CD4-positive, CD25-positive, alpha-beta regulatory T cell (primary cell): ENCODE measurements at regions not wholly inside any gene's neighbourhood (a gene's known extent, or its start where the extent isn't known, plus 50 kb on each side); places are given as distances from the start of the nearest gene placed in this dataset.

Source experiments
- ATAC-seq, 2 donors: fragments of 150-1000 bp; cut with Tn5 transposase; one replicate each; pipeline ENCODE4 v1.10.0; 2021; ENCODE audit warnings: low read depth in 2 of 2, moderate number of reproducible peaks in 2 of 2, moderate library complexity in 1 of 2
- DNase-seq, 3 donors: peaks; one replicate each; pipeline versions ENCODE4 v3.0.0 to v3.0.0-alpha.2; 2012 to 2022; ENCODE audit warnings: mixed read lengths in 1 of 3
- H3K27ac ChIP-seq: one replicate; pipeline ENCODE4 v1.7.0; 2013; ENCODE audit warnings: mild to moderate bottlenecking, low read length; ENCODE audit not compliant: insufficient read depth, poor library complexity, severe bottlenecking
- H3K27me3 ChIP-seq: one replicate; pipeline ENCODE4 v1.7.0; 2013; ENCODE audit warnings: low read length; ENCODE audit not compliant: control insufficient read depth, insufficient read depth
- H3K36me3 ChIP-seq: one replicate; pipeline ENCODE4 v1.7.0; 2013; ENCODE audit warnings: mild to moderate bottlenecking, low read length, moderate library complexity; ENCODE audit not compliant: control insufficient read depth, insufficient read depth
- H3K4me1 ChIP-seq: 2 replicates; pipeline ENCODE4 v1.7.0; 2013; ENCODE audit warnings: mild to moderate bottlenecking, low read length; ENCODE audit not compliant: insufficient read depth, control insufficient read depth, poor library complexity, severe bottlenecking
- H3K4me3 ChIP-seq: one replicate; pipeline ENCODE4 v1.7.0; 2013; ENCODE audit warnings: low read depth, mild to moderate bottlenecking, low read length, moderate library complexity
- H3K9me3 ChIP-seq, 2 experiments: 1 replicate in 1 of 2; 2 replicates in 1 of 2; pipeline ENCODE4 v1.7.0; 2013; ENCODE audit warnings: low read length in 2 of 2, mild to moderate bottlenecking in 1 of 2, moderate library complexity in 1 of 2; ENCODE audit not compliant: control insufficient read depth in 2 of 2
- H3K27ac Mint-ChIP-seq, 3 donors: one replicate each; pipeline ENCODE4 v1.8.0; 2020 to 2022; ENCODE audit warnings: mild to moderate bottlenecking in 3 of 3, mixed read lengths in 3 of 3, moderate library complexity in 2 of 3
- H3K27me3 Mint-ChIP-seq: one replicate; pipeline ENCODE4 v1.8.0; 2022; ENCODE audit warnings: mild to moderate bottlenecking, mixed read lengths
- H3K36me3 Mint-ChIP-seq: one replicate; pipeline ENCODE4 v1.8.0; 2020; ENCODE audit warnings: mixed read lengths
- H3K4me1 Mint-ChIP-seq, 4 donors: one replicate each; pipeline ENCODE4 v1.8.0; 2020 to 2022; ENCODE audit warnings: mixed read lengths in 4 of 4, mild to moderate bottlenecking in 1 of 4
- H3K4me3 Mint-ChIP-seq, 4 donors: one replicate each; pipeline ENCODE4 v1.8.0; 2020 to 2022; ENCODE audit warnings: mild to moderate bottlenecking in 4 of 4, mixed read lengths in 4 of 4, moderate library complexity in 3 of 4
- H3K9me3 Mint-ChIP-seq, 7 donors: one replicate each; pipeline ENCODE4 v1.8.0; 2020 to 2022; ENCODE audit warnings: mixed read lengths in 7 of 7, mild to moderate bottlenecking in 3 of 7, moderate library complexity in 2 of 7

DNA sequence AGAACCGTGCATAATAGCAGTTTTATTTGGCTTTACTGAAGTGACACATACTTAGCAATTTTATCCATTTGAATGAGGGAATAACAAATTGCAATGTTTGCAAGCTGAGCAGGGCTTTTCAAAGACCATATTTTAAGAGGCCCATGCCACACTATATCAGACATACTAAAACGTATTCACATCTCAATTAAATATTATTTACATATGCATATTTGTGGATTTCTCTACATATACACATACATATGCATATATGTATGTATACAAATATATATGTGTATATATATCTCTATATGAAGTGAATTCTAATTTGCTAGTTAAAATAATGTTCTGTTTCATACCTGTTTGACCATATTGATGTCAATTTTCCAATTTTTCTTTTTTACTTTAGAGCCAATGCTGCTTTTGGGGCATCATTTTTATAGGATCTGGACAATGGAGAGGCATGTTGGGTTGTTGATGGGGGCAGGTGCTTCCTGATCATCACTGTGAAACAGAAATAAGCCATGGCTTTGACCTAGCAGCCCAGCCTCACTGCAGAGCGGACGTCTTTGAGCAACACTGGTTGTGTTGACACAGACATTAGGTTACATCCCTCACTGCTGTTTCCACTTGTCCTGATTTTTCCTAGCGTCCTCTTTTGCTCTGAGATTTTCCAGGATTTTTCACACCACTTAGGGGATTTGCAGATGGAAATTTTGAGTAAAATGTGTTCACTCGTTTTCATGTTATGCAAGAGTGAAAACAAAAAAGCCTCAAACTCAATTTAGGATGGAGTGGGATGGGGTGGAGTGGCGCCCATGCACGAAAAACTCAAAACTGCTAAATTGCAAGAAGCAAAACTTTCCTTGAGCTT, 56.9 kb downstream of the RDH14 start:
- H3K27me3 ChIP-seq: peaks cover 4% of the 10 kb centered on the region
- Mint-ChIP-seq H3K9me3 (no peaks in the 10 kb centered on the region), H3K4me1 (peaks cover 0 to 2% (median 0%) of the 10 kb centered on the region in 4 donors), H3K27me3 (peaks cover 6% of the 10 kb centered on the region), H3K27ac (no peak overlapping the region), H3K36me3 (no peaks in the 10 kb centered on the region), H3K4me3 (no peak overlapping the region)
- ATAC-seq: no peak
- H3K36me3 ChIP-seq: no peaks in the 10 kb centered on the region
- H3K9me3 ChIP-seq: no peaks in the 10 kb centered on the region
- no peaks in the 10 kb centered on the region for H3K4me1 ChIP-seq
- no peak overlapping the region for H3K4me3 ChIP-seq
- H3K27ac ChIP-seq: no peak overlapping the region
- DNase-seq: no peak

DNA sequence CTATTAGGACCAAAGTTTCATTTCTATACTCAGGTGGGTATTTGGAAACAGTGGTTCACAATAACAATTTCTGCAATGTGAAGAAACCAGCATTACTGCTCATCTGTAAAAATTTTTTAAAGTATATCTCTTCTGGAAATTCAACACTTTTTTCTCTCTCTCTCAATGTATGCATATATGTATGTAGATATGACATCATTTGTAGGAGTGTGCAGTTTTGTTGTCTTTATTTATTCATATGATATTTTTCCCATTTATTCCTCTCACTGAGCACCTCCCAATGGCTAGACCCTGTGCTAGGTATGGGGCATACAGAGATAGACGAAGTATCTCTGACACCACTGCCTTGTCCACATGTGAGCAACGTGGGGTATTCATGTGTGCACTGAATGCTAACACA, 58.3 kb downstream of the RDH14 start:
- Mint-ChIP-seq H3K27ac (no peak overlapping the region), H3K4me3 (no peak overlapping the region), H3K4me1 (no peaks in the 10 kb centered on the region), H3K36me3 (no peaks in the 10 kb centered on the region), H3K9me3 (no peaks in the 10 kb centered on the region), H3K27me3 (peaks cover 2% of the 10 kb centered on the region)
- Histone ChIP-seq H3K36me3 (no peaks in the 10 kb centered on the region), H3K4me1 (no peaks in the 10 kb centered on the region), H3K27ac (no peak overlapping the region), H3K27me3 (peaks cover 4% of the 10 kb centered on the region), H3K9me3 (no peaks in the 10 kb centered on the region), H3K4me3 (no peak overlapping the region)
- ATAC-seq: no peak
- no peak for DNase-seq

DNA sequence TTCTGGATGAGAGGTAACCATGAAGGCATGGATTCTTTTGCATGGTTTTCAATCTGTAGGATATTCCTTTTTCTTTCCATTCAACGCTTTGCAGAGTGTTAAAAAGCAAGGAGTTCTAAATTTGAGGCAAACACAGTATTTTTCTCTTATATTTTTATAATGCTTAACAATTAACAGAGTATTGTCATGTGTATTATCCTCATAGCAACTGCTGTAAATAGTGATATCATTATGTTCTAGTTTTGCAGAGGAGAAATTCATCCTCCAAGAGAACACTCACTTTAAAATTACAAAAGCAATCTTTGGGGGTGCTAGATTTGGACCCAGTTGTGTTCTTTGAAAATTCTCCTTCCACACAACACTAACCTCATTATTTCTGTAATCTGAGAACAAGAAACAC, 58.7 kb downstream of the RDH14 start:
- Histone ChIP-seq H3K9me3 (no peaks in the 10 kb centered on the region), H3K27me3 (peaks cover 6% of the 10 kb centered on the region), H3K4me1 (no peaks in the 10 kb centered on the region), H3K4me3 (no peak overlapping the region), H3K36me3 (no peaks in the 10 kb centered on the region), H3K27ac (no peak overlapping the region)
- H3K4me1 Mint-ChIP-seq: no peaks in the 10 kb centered on the region
- H3K4me3 Mint-ChIP-seq: no peak overlapping the region
- no peaks in the 10 kb centered on the region for H3K36me3 Mint-ChIP-seq
- H3K27me3 Mint-ChIP-seq: no peaks in the 10 kb centered on the region
- H3K9me3 Mint-ChIP-seq: peaks cover 0 to 1% (median 0%) of the 10 kb centered on the region in 7 donors
- ATAC-seq (no peak), DNase-seq (no peak)
- H3K27ac Mint-ChIP-seq: no peak overlapping the region

DNA sequence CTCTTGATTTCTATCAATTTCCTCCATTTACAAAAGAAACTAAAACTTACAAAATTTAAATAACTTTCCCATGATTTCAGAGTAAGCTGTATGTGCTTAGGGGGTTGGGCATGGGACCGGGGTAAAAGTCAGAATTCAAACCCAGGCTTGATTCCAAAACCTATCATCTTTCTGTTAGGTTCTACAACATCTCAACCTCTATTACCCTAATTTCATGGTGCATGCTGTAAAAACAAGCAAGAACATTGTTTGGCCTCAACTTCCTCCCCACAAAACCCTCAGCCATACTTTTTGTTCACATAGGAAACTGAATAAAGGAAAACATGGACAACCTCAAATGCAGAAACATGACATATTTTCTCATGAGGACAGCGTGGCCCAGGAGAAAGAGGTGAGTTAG, 59.3 kb downstream of the RDH14 start:
- H3K36me3 Mint-ChIP-seq: no peaks in the 10 kb centered on the region
- H3K27me3 ChIP-seq: peaks cover 7% of the 10 kb centered on the region

DNA sequence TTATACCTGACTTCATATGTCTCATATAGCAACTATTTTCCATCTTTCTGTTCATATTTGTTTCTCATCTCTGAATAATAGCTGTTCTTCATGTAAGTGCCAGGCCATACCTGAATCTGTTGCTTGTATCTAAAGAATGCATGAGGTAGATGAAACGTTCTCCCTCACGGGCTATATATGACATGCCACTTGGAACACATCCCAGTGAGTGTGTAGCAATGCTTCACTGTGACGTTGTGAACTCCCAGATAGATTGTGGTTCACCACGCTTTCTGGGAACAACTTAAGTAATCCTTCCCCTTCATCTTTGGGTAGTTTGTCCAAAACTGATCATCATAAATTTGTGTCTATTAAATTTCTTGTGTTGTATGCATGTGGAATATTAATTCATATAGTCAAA, 60.1 kb downstream of the RDH14 start:
- no peak for DNase-seq
- no peak overlapping the region for H3K27ac Mint-ChIP-seq
- H3K4me3 Mint-ChIP-seq: no peak overlapping the region
- Histone ChIP-seq H3K4me3 (no peak overlapping the region), H3K27ac (no peak overlapping the region), H3K9me3 (no peaks in the 10 kb centered on the region), H3K27me3 (peaks cover 7% of the 10 kb centered on the region), H3K4me1 (no peaks in the 10 kb centered on the region), H3K36me3 (no peaks in the 10 kb centered on the region)
- peaks cover 0 to 1% (median 0%) of the 10 kb centered on the region in 7 donors for H3K9me3 Mint-ChIP-seq
- H3K36me3 Mint-ChIP-seq: no peaks in the 10 kb centered on the region
- H3K4me1 Mint-ChIP-seq: no peaks in the 10 kb centered on the region
- H3K27me3 Mint-ChIP-seq: no peaks in the 10 kb centered on the region
- ATAC-seq: no peak

More for the DNA sequence above, 59.3 kb downstream of the RDH14 start:
- Histone ChIP-seq H3K36me3 (no peaks in the 10 kb centered on the region), H3K27ac (no peak overlapping the region), H3K9me3 (no peaks in the 10 kb centered on the region), H3K4me3 (no peak overlapping the region), H3K4me1 (no peaks in the 10 kb centered on the region)
- ATAC-seq: no peak
- no peak for DNase-seq
- Mint-ChIP-seq H3K27ac (no peak overlapping the region), H3K4me3 (no peak overlapping the region), H3K4me1 (no peaks in the 10 kb centered on the region), H3K9me3 (peaks cover 0 to 1% (median 0%) of the 10 kb centered on the region in 7 donors), H3K27me3 (no peaks in the 10 kb centered on the region)

DNA sequence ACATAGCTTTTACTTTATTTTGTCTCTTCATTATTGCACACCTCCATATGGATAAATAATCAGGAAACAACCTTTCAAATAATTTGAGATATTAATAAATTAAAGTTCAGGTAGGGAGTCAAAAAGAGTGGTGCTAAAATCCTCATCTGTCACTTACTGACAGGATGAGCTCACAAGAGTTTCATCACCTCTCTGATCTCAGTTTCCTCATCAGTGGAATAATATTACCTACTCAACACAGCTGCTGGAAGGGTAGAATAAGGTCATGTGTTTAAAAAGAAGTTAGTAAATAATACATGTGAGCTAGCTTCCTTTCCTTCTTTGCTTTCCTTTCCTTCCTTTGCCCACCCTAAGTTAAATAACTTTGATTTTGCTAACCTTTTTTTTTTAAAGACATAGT, 61.9 kb downstream of the RDH14 start:
- peaks cover 0 to 1% (median 0%) of the 10 kb centered on the region in 7 donors for H3K9me3 Mint-ChIP-seq

DNA sequence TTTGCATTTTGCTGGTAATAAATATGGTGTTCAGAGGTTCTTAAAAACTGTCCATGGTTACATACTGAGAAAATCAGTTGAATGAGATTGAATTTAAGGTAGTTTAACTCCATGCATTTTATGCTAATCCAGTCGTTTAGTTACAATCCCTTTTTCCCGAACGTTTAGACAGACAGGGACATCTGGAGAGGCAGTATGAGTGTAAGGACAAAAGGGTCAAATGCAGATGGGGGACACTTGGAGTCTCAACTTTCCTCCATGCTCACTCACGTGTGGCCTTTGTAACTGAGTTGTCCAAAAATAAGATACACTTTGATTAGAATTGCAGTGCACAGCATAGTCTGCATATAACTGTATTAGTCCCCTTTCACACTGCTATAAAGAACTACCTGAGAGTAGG, 63.9 kb downstream of the RDH14 start:
- peaks cover 0 to 1% (median 0%) of the 10 kb centered on the region in 7 donors for H3K9me3 Mint-ChIP-seq

More for the DNA sequence above, 61.9 kb downstream of the RDH14 start:
- Histone ChIP-seq H3K36me3 (no peaks in the 10 kb centered on the region), H3K4me3 (no peak overlapping the region), H3K27ac (no peak overlapping the region), H3K27me3 (peaks cover 9% of the 10 kb centered on the region), H3K4me1 (no peaks in the 10 kb centered on the region), H3K9me3 (no peaks in the 10 kb centered on the region)
- no peaks in the 10 kb centered on the region for H3K4me1 Mint-ChIP-seq
- H3K27ac Mint-ChIP-seq: no peak overlapping the region
- H3K36me3 Mint-ChIP-seq: no peaks in the 10 kb centered on the region
- no peak for ATAC-seq
- no peak overlapping the region for H3K4me3 Mint-ChIP-seq
- DNase-seq: no peak
- H3K27me3 Mint-ChIP-seq: peaks cover 4% of the 10 kb centered on the region

DNA sequence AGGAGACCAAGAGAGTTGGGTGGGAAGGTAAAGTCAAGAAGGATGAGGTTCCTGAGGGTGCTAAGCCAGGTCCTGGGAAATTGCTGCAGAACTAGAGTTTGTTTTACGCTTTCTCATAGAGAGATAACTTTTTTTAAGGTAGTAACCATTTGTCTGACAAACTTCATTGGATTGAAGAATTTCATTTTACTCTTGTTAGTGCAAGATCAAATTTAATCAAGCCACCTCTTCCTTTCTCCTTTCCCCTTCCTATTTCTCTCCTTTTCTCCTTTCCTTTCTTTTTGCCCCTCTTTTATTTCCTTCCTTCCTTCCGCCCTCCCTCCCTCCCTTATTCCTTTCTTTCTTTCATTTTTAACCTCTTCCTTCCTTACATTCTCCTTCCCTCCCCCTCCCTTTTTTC, 65.4 kb downstream of the RDH14 start:
- H3K36me3 Mint-ChIP-seq: no peaks in the 10 kb centered on the region
- no peaks in the 10 kb centered on the region for H3K36me3 ChIP-seq
- H3K9me3 ChIP-seq: no peaks in the 10 kb centered on the region
- no peaks in the 10 kb centered on the region for H3K4me1 Mint-ChIP-seq
- H3K27ac Mint-ChIP-seq: no peak overlapping the region
- DNase-seq: no peak
- no peak for ATAC-seq
- no peak overlapping the region for H3K4me3 Mint-ChIP-seq
- no peak overlapping the region for H3K27ac ChIP-seq
- H3K27me3 ChIP-seq: peaks cover 9% of the 10 kb centered on the region
- H3K27me3 Mint-ChIP-seq: peaks cover 8% of the 10 kb centered on the region
- H3K4me3 ChIP-seq: no peak overlapping the region
- no peaks in the 10 kb centered on the region for H3K4me1 ChIP-seq
- peaks cover 0 to 1% (median 0%) of the 10 kb centered on the region in 7 donors for H3K9me3 Mint-ChIP-seq

More for the DNA sequence above, 63.9 kb downstream of the RDH14 start:
- no peaks in the 10 kb centered on the region for H3K4me1 ChIP-seq
- no peaks in the 10 kb centered on the region for H3K4me1 Mint-ChIP-seq
- H3K27me3 ChIP-seq: peaks cover 11% of the 10 kb centered on the region
- no peaks in the 10 kb centered on the region for H3K36me3 Mint-ChIP-seq
- no peak overlapping the region for H3K27ac Mint-ChIP-seq
- no peak overlapping the region for H3K4me3 Mint-ChIP-seq
- peaks cover 8% of the 10 kb centered on the region for H3K27me3 Mint-ChIP-seq
- H3K9me3 ChIP-seq: no peaks in the 10 kb centered on the region
- no peak for DNase-seq
- no peak for ATAC-seq
- H3K27ac ChIP-seq: no peak overlapping the region
- no peak overlapping the region for H3K4me3 ChIP-seq
- no peaks in the 10 kb centered on the region for H3K36me3 ChIP-seq
